Adrenal gland (tissue), 9 donors: ENCODE measurements at regions not wholly inside any gene's neighbourhood (a gene's known extent, or its start where the extent isn't known, plus 50 kb on each side); places are given as distances from the start of the nearest gene placed in this dataset.

ENCODE experiments used
- DNase-seq, 7 donors: peaks; one replicate each; pipeline ENCODE4 v3.0.0-alpha.2; 2019 to 2020
- H3K27ac ChIP-seq, 5 donors: fragments of 200-600 bp; sonication (generic) in 4 of 5; 1 replicate in 3 of 5; 2 replicates in 2 of 5; pipeline versions ENCODE4 v1.5.1 to v1.8.0; 2016 to 2020; ENCODE audit warnings: mild to moderate bottlenecking in 1 of 5
- H3K27me3 ChIP-seq: fragments of 200-600 bp; 2 replicates; pipeline ENCODE4 v1.8.0; 2021
- H3K36me3 ChIP-seq, 2 donors: fragments of 200-600 bp; replicated peaks in 1 of 2; 1 replicate in 1 of 2; 2 replicates in 1 of 2; pipeline versions ENCODE4 v1.5.1 to v1.8.0; 2018 to 2022
- H3K4me1 ChIP-seq, 2 donors: fragments of 200-600 bp; replicated peaks in 1 of 2; 1 replicate in 1 of 2; 2 replicates in 1 of 2; pipeline versions ENCODE4 v1.5.1 to v1.8.0; 2018 to 2021
- H3K4me3 ChIP-seq, 4 donors: fragments of 200-600 bp; sonication (generic) in 3 of 4; one replicate each; pipeline ENCODE4 v1.5.1; 2016 to 2018
- H3K9me3 ChIP-seq, 3 donors: fragments of 200-600 bp; sonication (generic) in 1 of 3; replicated peaks in 1 of 3; 1 replicate in 2 of 3; 2 replicates in 1 of 3; pipeline versions ENCODE4 v1.5.1 to v1.8.0; 2016 to 2021
- POLR2A ChIP-seq, 2 donors: fragments of 450-650 bp; IDR thresholded peaks; one replicate each; pipeline ENCODE4 v1.6.1; 2017; ENCODE audit warnings: antibody characterized with exemption in 2 of 2, mild to moderate bottlenecking in 2 of 2, moderate library complexity in 1 of 2
- WGBS, 4 donors: extraction: QIAGEN DNeasy Blood & Tissue Kit in 2 of 4; methylation state at CpG; one replicate each; pipeline versions ENCODE4 v1.1.5 to v1.1.7; 2013 to 2017; 5-methylcytosine and 5-hydroxymethylcytosine counted together
- intact Hi-C, 2 donors: fragments of 100-400 bp; cut with DNase I; formaldehyde crosslinking; loops; one replicate each; pipeline versions ENCODE4 v1.14.1 to v1.15.0; 2022 to 2023
- TF ChIP-seq, protein P1 (sequence below), 6 experiments: fragments of 450-650 bp in 4 of 6; fragments of 200-600 bp in 2 of 6; sonication (generic) in 1 of 6; IDR thresholded peaks; 1 replicate in 5 of 6; 2 replicates in 1 of 6; pipeline versions ENCODE4 v1.5.1 to v1.8.0; 2016 to 2021; ENCODE audit warnings: antibody characterized with exemption in 6 of 6, mild to moderate bottlenecking in 2 of 6, moderate library complexity in 1 of 6
- donor health status: healthy with polysubstance abuse.
- donor health status: Bipolar disorder and iron deficiency.
- donor health status: DM: yes; HTN: yes; CAD: no.
- donor health status: DM: no; HTN: no; CAD: no.
- donor health status: DM: no; HTN: no; CAD: no.

DNA sequence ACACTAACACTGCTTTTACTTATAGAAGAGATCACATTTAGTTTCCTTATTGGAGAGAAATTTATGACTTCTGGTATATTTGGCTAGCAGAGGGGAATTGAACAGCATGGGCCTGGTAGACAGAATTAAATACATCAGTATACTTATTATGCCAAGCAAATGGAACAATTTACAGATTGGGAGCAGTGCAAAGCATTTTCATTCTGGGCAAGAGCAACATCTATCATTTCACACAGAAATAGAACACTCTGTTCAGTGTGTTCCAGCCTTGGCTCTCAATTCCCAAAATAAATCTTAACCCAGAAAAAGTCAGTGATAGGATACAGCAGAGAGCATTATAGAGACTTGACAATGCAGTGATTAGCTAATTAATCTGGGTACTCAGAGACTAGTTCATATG, 604.0 kb upstream of the SLITRK6 start:
- Histone ChIP-seq H3K36me3 (no peaks in the 10 kb centered on the region), H3K27me3 (no peaks in the 10 kb centered on the region)
- intact Hi-C loops = no loop called here

DNA sequence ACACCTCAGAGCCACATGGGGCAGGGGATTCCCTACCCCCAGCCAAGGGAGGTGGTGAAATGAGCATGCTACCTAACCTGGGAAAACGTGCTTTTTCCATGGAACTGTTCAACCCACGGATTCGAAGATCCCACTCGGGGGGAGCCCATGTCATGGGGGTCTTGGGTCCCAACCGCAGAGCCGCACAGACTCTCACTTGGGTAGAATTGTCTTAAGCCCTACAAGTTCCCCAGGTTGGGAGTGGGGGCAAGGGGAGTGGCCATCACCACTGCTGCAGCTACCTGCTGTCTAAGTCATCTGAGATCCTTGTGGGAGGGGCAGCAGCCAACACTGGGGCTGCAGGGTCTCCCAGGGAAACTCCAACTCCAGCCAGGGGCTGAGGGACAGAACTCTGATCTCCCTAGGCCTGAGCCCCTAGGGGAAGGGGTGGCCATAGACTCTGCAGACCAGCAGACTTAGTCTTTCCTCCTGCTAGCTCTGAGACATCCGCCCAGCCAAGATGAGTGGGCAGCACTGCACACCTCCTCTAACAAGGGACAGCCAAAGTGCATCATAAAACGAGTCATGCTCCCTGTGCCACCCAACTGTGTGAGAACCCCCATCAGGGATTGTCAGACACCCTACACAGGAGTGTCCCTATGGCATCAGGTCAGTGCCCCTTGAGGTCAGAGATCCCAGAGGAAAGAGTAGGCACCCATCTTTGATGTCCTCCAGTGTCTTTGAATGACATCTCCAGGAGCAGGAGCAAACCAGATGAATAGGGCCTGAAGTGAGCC, 610.4 kb upstream of the SLITRK6 start:
- TF ChIP-seq POLR2A (IDR thresholded peaks at IDR 0.05) = no peak
- TF ChIP-seq, protein P1, sequence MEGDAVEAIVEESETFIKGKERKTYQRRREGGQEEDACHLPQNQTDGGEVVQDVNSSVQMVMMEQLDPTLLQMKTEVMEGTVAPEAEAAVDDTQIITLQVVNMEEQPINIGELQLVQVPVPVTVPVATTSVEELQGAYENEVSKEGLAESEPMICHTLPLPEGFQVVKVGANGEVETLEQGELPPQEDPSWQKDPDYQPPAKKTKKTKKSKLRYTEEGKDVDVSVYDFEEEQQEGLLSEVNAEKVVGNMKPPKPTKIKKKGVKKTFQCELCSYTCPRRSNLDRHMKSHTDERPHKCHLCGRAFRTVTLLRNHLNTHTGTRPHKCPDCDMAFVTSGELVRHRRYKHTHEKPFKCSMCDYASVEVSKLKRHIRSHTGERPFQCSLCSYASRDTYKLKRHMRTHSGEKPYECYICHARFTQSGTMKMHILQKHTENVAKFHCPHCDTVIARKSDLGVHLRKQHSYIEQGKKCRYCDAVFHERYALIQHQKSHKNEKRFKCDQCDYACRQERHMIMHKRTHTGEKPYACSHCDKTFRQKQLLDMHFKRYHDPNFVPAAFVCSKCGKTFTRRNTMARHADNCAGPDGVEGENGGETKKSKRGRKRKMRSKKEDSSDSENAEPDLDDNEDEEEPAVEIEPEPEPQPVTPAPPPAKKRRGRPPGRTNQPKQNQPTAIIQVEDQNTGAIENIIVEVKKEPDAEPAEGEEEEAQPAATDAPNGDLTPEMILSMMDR (IDR thresholded peaks at IDR 0.05) = no peak
- Histone ChIP-seq H3K36me3 (no peaks in the 10 kb centered on the region), H3K4me1 (no peaks in the 10 kb centered on the region), H3K27me3 (no peaks in the 10 kb centered on the region), H3K4me3 (no peak overlapping the region), H3K9me3 (no peaks in the 10 kb centered on the region), H3K27ac (no peak overlapping the region)
- intact Hi-C loops = no loop called here
- WGBS, 4 donors = 77 to 92% (median 83%) methylated on average over 8 of the region's 8 CpGs
- no peak for DNase-seq

More for the DNA sequence above, 604.0 kb upstream of the SLITRK6 start:
- H3K4me1 ChIP-seq = no peaks in the 10 kb centered on the region
- DNase-seq = no peak
- no peak overlapping the region for H3K27ac ChIP-seq
- no peaks in the 10 kb centered on the region for H3K9me3 ChIP-seq
- H3K4me3 ChIP-seq = no peak overlapping the region
- TF ChIP-seq, protein P1 (IDR thresholded peaks at IDR 0.05) = no peak
- TF ChIP-seq POLR2A (IDR thresholded peaks at IDR 0.05) = no peak

DNA sequence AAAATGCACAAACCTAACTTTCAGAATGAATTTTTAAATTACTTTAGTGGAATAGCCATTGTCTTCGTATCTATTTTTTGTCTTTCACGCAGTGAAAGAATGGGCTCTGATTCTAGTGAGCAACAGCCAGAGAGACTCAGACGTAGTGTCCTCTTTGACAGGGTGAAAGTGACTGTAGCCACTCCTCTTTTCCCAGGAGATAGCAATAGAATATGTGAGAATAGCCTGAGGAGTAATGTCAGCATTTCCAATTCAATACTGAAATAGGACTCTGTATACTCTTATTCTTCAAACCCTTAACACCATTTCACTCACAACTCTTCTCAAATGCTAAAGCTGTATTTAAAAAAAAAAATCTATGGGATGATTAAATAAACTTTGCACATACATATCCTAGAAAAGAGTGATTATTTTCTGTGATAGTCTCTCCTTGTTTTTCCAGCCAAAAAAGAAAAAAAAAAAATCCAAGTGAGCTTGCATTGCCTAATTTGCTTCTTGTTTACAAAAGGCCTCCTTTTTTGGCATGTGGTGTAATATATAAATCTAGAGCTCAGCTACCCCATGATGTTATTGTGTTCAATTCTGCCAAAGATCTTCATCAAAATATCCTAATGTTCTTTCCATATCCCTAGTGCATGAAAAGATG, 626.1 kb upstream of the SLITRK6 start:
- H3K27ac ChIP-seq = no peak overlapping the region
- H3K4me1 ChIP-seq = no peaks in the 10 kb centered on the region
- H3K9me3 ChIP-seq = no peaks in the 10 kb centered on the region
- intact Hi-C loops = no loop called here
- H3K27me3 ChIP-seq = no peaks in the 10 kb centered on the region
- no peak for TF ChIP-seq POLR2A (IDR thresholded peaks at IDR 0.05)
- TF ChIP-seq, protein P1 (IDR thresholded peaks at IDR 0.05) = no peak
- DNase-seq = no peak
- H3K36me3 ChIP-seq = no peaks in the 10 kb centered on the region
- no peak overlapping the region for H3K4me3 ChIP-seq
- whole genome bisulfite sequencing, 4 donors = 62 to 67% (median 65%) methylated on average over 3 of the region's 3 CpGs

DNA sequence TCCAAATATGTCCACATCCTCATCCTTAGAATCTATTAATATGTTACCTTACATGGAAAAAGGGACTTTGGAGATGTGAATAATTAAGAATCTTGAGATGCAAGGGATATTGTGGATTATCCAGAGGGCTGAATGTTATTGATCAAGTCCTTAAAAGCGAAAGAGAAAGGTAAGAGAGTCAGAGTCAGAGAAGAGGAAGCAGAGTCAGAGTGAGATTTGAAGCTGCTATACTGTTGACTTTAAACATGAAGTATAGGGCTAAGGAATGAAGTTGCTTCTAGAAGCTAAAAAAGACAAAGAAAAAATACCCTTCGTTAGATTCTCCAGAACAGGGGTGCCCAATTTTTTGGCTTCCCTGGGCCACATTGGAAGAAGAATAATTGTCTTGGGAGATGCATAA, 627.2 kb upstream of the SLITRK6 start:
- no peak for TF ChIP-seq POLR2A (IDR thresholded peaks at IDR 0.05)
- TF ChIP-seq, protein P1 (IDR thresholded peaks at IDR 0.05) = no peak
- Histone ChIP-seq H3K4me1 (no peaks in the 10 kb centered on the region), H3K36me3 (no peaks in the 10 kb centered on the region), H3K4me3 (no peak overlapping the region), H3K9me3 (no peaks in the 10 kb centered on the region), H3K27ac (no peak overlapping the region), H3K27me3 (no peaks in the 10 kb centered on the region)
- DNase-seq = no peak
- intact Hi-C loops = no loop called here
- 79 to 88% (median 87%) methylated on average over 2 of the region's 2 CpGs for WGBS, 4 donors
